ENCODE measurements at regions not wholly inside any gene's neighbourhood (a gene's known extent, or its start where the extent isn't known, plus 50 kb on each side); places are given as distances from the start of the nearest gene placed in this dataset.

DNA sequence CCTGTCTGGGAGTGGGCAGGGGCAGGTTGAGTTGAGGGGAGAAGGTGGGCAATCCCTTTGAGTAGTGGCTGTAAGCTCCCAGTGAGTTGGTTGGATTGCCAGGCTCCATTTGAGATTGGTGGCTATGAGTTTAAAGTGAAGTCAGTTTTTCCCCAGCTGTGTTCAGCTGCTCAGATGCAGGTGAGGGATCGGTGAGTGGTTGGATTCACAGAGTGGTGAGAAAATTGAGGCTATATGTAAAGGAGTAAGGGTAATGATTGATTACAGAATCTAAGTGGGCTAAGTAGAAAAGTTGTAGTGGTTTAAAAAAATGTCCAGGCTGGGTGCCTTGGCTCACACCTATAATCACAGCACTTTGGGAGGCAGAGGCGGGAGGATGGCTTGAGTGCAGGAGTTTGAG, 68.6 kb downstream of the GLRX5 start:
- TF ChIP-seq, protein P1, sequence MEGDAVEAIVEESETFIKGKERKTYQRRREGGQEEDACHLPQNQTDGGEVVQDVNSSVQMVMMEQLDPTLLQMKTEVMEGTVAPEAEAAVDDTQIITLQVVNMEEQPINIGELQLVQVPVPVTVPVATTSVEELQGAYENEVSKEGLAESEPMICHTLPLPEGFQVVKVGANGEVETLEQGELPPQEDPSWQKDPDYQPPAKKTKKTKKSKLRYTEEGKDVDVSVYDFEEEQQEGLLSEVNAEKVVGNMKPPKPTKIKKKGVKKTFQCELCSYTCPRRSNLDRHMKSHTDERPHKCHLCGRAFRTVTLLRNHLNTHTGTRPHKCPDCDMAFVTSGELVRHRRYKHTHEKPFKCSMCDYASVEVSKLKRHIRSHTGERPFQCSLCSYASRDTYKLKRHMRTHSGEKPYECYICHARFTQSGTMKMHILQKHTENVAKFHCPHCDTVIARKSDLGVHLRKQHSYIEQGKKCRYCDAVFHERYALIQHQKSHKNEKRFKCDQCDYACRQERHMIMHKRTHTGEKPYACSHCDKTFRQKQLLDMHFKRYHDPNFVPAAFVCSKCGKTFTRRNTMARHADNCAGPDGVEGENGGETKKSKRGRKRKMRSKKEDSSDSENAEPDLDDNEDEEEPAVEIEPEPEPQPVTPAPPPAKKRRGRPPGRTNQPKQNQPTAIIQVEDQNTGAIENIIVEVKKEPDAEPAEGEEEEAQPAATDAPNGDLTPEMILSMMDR (conservative IDR thresholded peaks at IDR 0.05; ENCODE audit: low read depth, low read length), result no peak
- TF ChIP-seq CHD1 (IDR thresholded peaks at IDR 0.05; ENCODE audit: low read depth, low read length) (no peak), RFX5 (IDR thresholded peaks at IDR 0.05; ENCODE audit: low read depth, low read length) (no peak), POLR2A (IDR thresholded peaks at IDR 0.05; ENCODE audit: low read depth, low read length) (no peak)
- TF ChIP-seq, protein P2, sequence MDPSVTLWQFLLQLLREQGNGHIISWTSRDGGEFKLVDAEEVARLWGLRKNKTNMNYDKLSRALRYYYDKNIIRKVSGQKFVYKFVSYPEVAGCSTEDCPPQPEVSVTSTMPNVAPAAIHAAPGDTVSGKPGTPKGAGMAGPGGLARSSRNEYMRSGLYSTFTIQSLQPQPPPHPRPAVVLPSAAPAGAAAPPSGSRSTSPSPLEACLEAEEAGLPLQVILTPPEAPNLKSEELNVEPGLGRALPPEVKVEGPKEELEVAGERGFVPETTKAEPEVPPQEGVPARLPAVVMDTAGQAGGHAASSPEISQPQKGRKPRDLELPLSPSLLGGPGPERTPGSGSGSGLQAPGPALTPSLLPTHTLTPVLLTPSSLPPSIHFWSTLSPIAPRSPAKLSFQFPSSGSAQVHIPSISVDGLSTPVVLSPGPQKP (IDR thresholded peaks at IDR 0.05; ENCODE audit: borderline replicate concordance, low read depth, low read length), result no peak
- TF ChIP-seq, protein P3, sequence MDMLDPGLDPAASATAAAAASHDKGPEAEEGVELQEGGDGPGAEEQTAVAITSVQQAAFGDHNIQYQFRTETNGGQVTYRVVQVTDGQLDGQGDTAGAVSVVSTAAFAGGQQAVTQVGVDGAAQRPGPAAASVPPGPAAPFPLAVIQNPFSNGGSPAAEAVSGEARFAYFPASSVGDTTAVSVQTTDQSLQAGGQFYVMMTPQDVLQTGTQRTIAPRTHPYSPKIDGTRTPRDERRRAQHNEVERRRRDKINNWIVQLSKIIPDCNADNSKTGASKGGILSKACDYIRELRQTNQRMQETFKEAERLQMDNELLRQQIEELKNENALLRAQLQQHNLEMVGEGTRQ (IDR thresholded peaks at IDR 0.05; ENCODE audit: low read depth, low read length), result no peak

All from IMR-90 (cell line).